CD4-positive, alpha-beta T cell treated with Interleukin-21 for 1 hour (primary cell): ENCODE measurements at regions not wholly inside any gene's neighbourhood (a gene's known extent, or its start where the extent isn't known, plus 50 kb on each side); places are given as distances from the start of the nearest gene placed in this dataset.
"Not testable (repeated sequence)": the region's sequence is repeated elsewhere in the genome, so short reads cannot be mapped to it uniquely, and the experiment has no call there.

Experiments
- DNase-seq: peaks from one replicate; pipeline ENCODE4 v3.0.0-alpha.2; 2020

- no peak for DNase-seq
Observed at GRCh38 chr2:41182961-41183360, 731.1 kb upstream of the SLC8A1 start.

GRCh38 chr2:41187376-41188122 is 735.7 kb upstream of the SLC8A1 start:
- DNase-seq: no peak

GRCh38 chr2:41194230-41194629 is 742.3 kb upstream of the SLC8A1 start:
- no peak for DNase-seq

GRCh38 chr2:41197781-41198180 is 745.9 kb upstream of the SLC8A1 start:
- no peak for DNase-seq

- DNase-seq: no peak
Observed at GRCh38 chr2:41199334-41199733, 747.4 kb upstream of the SLC8A1 start.

- no peak for DNase-seq
Observed at GRCh38 chr2:41204315-41204714, 752.4 kb upstream of the SLC8A1 start.

- DNase-seq: no peak
Observed at GRCh38 chr2:41206004-41206403, 754.1 kb upstream of the SLC8A1 start.

GRCh38 chr2:41207578-41207977 is 755.7 kb upstream of the SLC8A1 start:
- DNase-seq: no peak

GRCh38 chr2:41210030-41210429 is 758.1 kb upstream of the SLC8A1 start:
- not testable (repeated sequence) for DNase-seq

GRCh38 chr2:41216978-41217377 is 765.1 kb upstream of the SLC8A1 start:
- no peak for DNase-seq

- no peak for DNase-seq
Observed at GRCh38 chr2:41222593-41222992, 770.7 kb upstream of the SLC8A1 start.

GRCh38 chr2:41234093-41234492 is 782.2 kb upstream of the SLC8A1 start:
- no peak for DNase-seq

GRCh38 chr2:41241325-41242000 is 789.6 kb upstream of the SLC8A1 start:
- no peak for DNase-seq

- DNase-seq: no peak
Observed at GRCh38 chr2:41242001-41242331, 790.1 kb upstream of the SLC8A1 start.

- DNase-seq: no peak
Observed at GRCh38 chr2:41267929-41268659, 779.7 kb upstream of the PKDCC start.

- no peak for DNase-seq
Observed at GRCh38 chr2:41283079-41283775, 764.6 kb upstream of the PKDCC start.

- DNase-seq: no peak
Observed at GRCh38 chr2:41293491-41293890, 754.3 kb upstream of the PKDCC start.

- DNase-seq: no peak
Observed at GRCh38 chr2:41294331-41294730, 753.5 kb upstream of the PKDCC start.

GRCh38 chr2:41313082-41313481 is 734.7 kb upstream of the PKDCC start:
- no peak for DNase-seq

GRCh38 chr2:41314511-41315070 is 733.2 kb upstream of the PKDCC start:
- DNase-seq: no peak

- DNase-seq: no peak
Observed at GRCh38 chr2:41319437-41319836, 728.4 kb upstream of the PKDCC start.

GRCh38 chr2:41320491-41320890 is 727.3 kb upstream of the PKDCC start:
- DNase-seq: no peak

- no peak for DNase-seq
Observed at GRCh38 chr2:41321351-41321750, 726.5 kb upstream of the PKDCC start.
